ENCODE measurements at regions not wholly inside any gene's neighbourhood (a gene's known extent, or its start where the extent isn't known, plus 50 kb on each side); places are given as distances from the start of the nearest gene placed in this dataset.

GRCh38 chr2:8514274-8514662, 167.6 kb upstream of the ID2 start:
- TF ChIP-seq CTCF (IDR thresholded peaks at IDR 0.05) (no peak), POLR2A (IDR thresholded peaks at IDR 0.05) (no peak)
